ACC112 (cell line): ENCODE measurements at regions not wholly inside any gene's neighbourhood (a gene's known extent, or its start where the extent isn't known, plus 50 kb on each side); places are given as distances from the start of the nearest gene placed in this dataset.

ENCODE experiments used
- H2AFZ ChIP-seq: fragments of 200-600 bp; sonication (generic); one replicate; pipeline ENCODE4 v1.6.0; 2017; ENCODE audit warnings: antibody characterized with exemption, low read length; ENCODE audit not compliant: unreplicated experiment
- H3K27ac ChIP-seq: fragments of 200-600 bp; sonication (generic); 2 replicates; pipeline ENCODE4 v1.5.1; 2014; ENCODE audit warnings: low read depth, mild to moderate bottlenecking, antibody characterized with exemption, low read length, moderate library complexity
- H3K27me3 ChIP-seq: fragments of 200-600 bp; sonication (generic); 2 replicates; pipeline ENCODE4 v1.6.1; 2014; ENCODE audit warnings: mild to moderate bottlenecking, antibody characterized with exemption, low read length, moderate library complexity, mixed read lengths; ENCODE audit not compliant: insufficient read depth
- H3K36me3 ChIP-seq: fragments of 200-600 bp; sonication (generic); 2 replicates; pipeline ENCODE4 v1.6.1; 2016; ENCODE audit warnings: mild to moderate bottlenecking, antibody characterized with exemption, low read length, moderate library complexity, mixed read lengths; ENCODE audit not compliant: insufficient read depth
- H3K4me1 ChIP-seq: fragments of 200-600 bp; sonication (generic); one replicate; pipeline ENCODE4 v1.6.1; 2016; ENCODE audit warnings: low read length, mixed read lengths; ENCODE audit not compliant: insufficient read depth, unreplicated experiment, control insufficient read depth
- H3K4me3 ChIP-seq: fragments of 200-600 bp; sonication (generic); 2 replicates; pipeline ENCODE4 v1.5.1; 2014; ENCODE audit warnings: mild to moderate bottlenecking, low read depth, low read length
- H3K79me2 ChIP-seq: fragments of 200-600 bp; sonication (generic); one replicate; pipeline ENCODE4 v1.6.0; 2016; ENCODE audit warnings: low read length; ENCODE audit not compliant: control insufficient read depth, unreplicated experiment, insufficient read depth

- Histone ChIP-seq H2AFZ (no peak overlapping the region), H3K4me3 (no peak overlapping the region), H3K4me1 (no peaks in the 10 kb centered on the region), H3K27ac (no peak overlapping the region), H3K27me3 (no peaks in the 10 kb centered on the region), H3K79me2 (no peaks in the 10 kb centered on the region), H3K36me3 (no peaks in the 10 kb centered on the region)
Measured at GRCh38 chr2:21267232-21267835, 143.6 kb downstream of the TDRD15 start.

GRCh38 chr2:21268197-21268877, 144.6 kb downstream of the TDRD15 start:
- Histone ChIP-seq H3K79me2 (no peaks in the 10 kb centered on the region), H3K27me3 (no peaks in the 10 kb centered on the region), H3K4me1 (no peaks in the 10 kb centered on the region), H3K27ac (no peak overlapping the region), H3K4me3 (no peak overlapping the region), H3K36me3 (no peaks in the 10 kb centered on the region), H2AFZ (no peak overlapping the region)

GRCh38 chr2:21268878-21269224, 145.1 kb downstream of the TDRD15 start:
- no peak overlapping the region for H2AFZ ChIP-seq
- no peaks in the 10 kb centered on the region for H3K27me3 ChIP-seq
- no peak overlapping the region for H3K27ac ChIP-seq
- H3K79me2 ChIP-seq: no peaks in the 10 kb centered on the region
- H3K4me3 ChIP-seq: no peak overlapping the region
- no peaks in the 10 kb centered on the region for H3K36me3 ChIP-seq
- no peaks in the 10 kb centered on the region for H3K4me1 ChIP-seq

GRCh38 chr2:21269382-21269781, 145.6 kb downstream of the TDRD15 start:
- Histone ChIP-seq H3K4me3 (no peak overlapping the region), H3K36me3 (no peaks in the 10 kb centered on the region), H3K4me1 (no peaks in the 10 kb centered on the region), H3K27ac (no peak overlapping the region), H3K27me3 (no peaks in the 10 kb centered on the region), H3K79me2 (no peaks in the 10 kb centered on the region), H2AFZ (no peak overlapping the region)

- Histone ChIP-seq H2AFZ (no peak overlapping the region), H3K27ac (no peak overlapping the region), H3K36me3 (no peaks in the 10 kb centered on the region), H3K4me3 (no peak overlapping the region), H3K79me2 (no peaks in the 10 kb centered on the region), H3K4me1 (no peaks in the 10 kb centered on the region), H3K27me3 (no peaks in the 10 kb centered on the region)
Measured at GRCh38 chr2:21270083-21270491, 146.3 kb downstream of the TDRD15 start.

- H3K27ac ChIP-seq: no peak overlapping the region
- no peaks in the 10 kb centered on the region for H3K27me3 ChIP-seq
- H3K79me2 ChIP-seq: no peaks in the 10 kb centered on the region
- no peak overlapping the region for H3K4me3 ChIP-seq
- no peaks in the 10 kb centered on the region for H3K4me1 ChIP-seq
- no peak overlapping the region for H2AFZ ChIP-seq
- H3K36me3 ChIP-seq: no peaks in the 10 kb centered on the region
Measured at GRCh38 chr2:21270708-21271122, 146.9 kb downstream of the TDRD15 start.

GRCh38 chr2:21276163-21276562, 152.4 kb downstream of the TDRD15 start:
- no peak overlapping the region for H3K4me3 ChIP-seq
- H3K4me1 ChIP-seq: no peaks in the 10 kb centered on the region
- H2AFZ ChIP-seq: no peak overlapping the region
- no peaks in the 10 kb centered on the region for H3K36me3 ChIP-seq
- H3K79me2 ChIP-seq: no peaks in the 10 kb centered on the region
- no peaks in the 10 kb centered on the region for H3K27me3 ChIP-seq
- H3K27ac ChIP-seq: no peak overlapping the region

GRCh38 chr2:21277068-21278056, 153.6 kb downstream of the TDRD15 start:
- H3K4me1 ChIP-seq: no peaks in the 10 kb centered on the region
- H3K4me3 ChIP-seq: no peak overlapping the region
- H3K79me2 ChIP-seq: no peaks in the 10 kb centered on the region
- no peaks in the 10 kb centered on the region for H3K27me3 ChIP-seq
- no peak overlapping the region for H2AFZ ChIP-seq
- no peak overlapping the region for H3K27ac ChIP-seq
- no peaks in the 10 kb centered on the region for H3K36me3 ChIP-seq

GRCh38 chr2:21279525-21279924, 155.8 kb downstream of the TDRD15 start:
- Histone ChIP-seq H3K4me3 (no peak overlapping the region), H3K79me2 (no peaks in the 10 kb centered on the region), H3K4me1 (no peaks in the 10 kb centered on the region), H3K27ac (no peak overlapping the region), H3K27me3 (no peaks in the 10 kb centered on the region), H2AFZ (no peak overlapping the region), H3K36me3 (no peaks in the 10 kb centered on the region)

- no peak overlapping the region for H3K4me3 ChIP-seq
- H3K36me3 ChIP-seq: no peaks in the 10 kb centered on the region
- no peak overlapping the region for H3K27ac ChIP-seq
- no peaks in the 10 kb centered on the region for H3K79me2 ChIP-seq
- H3K4me1 ChIP-seq: no peaks in the 10 kb centered on the region
- H2AFZ ChIP-seq: no peak overlapping the region
- no peaks in the 10 kb centered on the region for H3K27me3 ChIP-seq
Measured at GRCh38 chr2:21280793-21281192, 157.0 kb downstream of the TDRD15 start.
